ENCODE measurements at regions not wholly inside any gene's neighbourhood (a gene's known extent, or its start where the extent isn't known, plus 50 kb on each side); places are given as distances from the start of the nearest gene placed in this dataset.

GRCh38 chr1:59151387-59151761 is 145.5 kb upstream of the FGGY start:
- Histone ChIP-seq H3K36me3 (no peaks in the 10 kb centered on the region), H3K9me3 (no peaks in the 10 kb centered on the region), H3K4me1 (peaks cover 15% of the 10 kb centered on the region), H3K27me3 (no peaks in the 10 kb centered on the region), H3K4me3 (peak overlapping the region in 1 of 2 donors; percentile 31), H3K27ac (peak overlapping the region; percentile 79)
- intact Hi-C loops (cut with DNase I), result no loop called here
- DNase-seq (ENCODE audit: extremely low spot score in 2 of 2), result no peak
- peak in 1 of 2 donors; percentile 22 for TF ChIP-seq POLR2AphosphoS5 (IDR thresholded peaks at IDR 0.05; ENCODE audit: insufficient read depth in 1 of 2, low read depth in 1 of 2)
- TF ChIP-seq, protein P1, sequence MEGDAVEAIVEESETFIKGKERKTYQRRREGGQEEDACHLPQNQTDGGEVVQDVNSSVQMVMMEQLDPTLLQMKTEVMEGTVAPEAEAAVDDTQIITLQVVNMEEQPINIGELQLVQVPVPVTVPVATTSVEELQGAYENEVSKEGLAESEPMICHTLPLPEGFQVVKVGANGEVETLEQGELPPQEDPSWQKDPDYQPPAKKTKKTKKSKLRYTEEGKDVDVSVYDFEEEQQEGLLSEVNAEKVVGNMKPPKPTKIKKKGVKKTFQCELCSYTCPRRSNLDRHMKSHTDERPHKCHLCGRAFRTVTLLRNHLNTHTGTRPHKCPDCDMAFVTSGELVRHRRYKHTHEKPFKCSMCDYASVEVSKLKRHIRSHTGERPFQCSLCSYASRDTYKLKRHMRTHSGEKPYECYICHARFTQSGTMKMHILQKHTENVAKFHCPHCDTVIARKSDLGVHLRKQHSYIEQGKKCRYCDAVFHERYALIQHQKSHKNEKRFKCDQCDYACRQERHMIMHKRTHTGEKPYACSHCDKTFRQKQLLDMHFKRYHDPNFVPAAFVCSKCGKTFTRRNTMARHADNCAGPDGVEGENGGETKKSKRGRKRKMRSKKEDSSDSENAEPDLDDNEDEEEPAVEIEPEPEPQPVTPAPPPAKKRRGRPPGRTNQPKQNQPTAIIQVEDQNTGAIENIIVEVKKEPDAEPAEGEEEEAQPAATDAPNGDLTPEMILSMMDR (IDR thresholded peaks at IDR 0.05), result no peak

DNA sequence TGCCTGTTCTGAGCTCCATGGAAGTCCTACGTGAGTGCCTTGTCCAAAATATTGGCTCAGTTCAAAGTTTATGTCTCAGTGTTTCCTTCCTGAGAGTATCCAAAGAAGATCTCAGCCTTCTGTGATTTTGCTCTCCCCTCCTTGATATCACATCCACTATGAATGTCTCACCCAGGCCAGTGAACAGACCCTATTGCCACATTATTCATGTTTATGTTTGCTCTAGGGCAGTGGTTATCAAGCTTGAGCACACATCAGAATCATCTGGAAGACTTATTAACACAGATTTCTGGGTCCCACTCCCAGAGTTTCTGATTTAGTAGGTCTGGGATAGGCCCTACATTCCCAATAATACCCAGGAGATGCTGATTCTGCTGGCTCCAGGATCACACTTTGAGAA is 145.0 kb upstream of the FGGY start:
- no peak for DNase-seq (ENCODE audit: extremely low spot score in 2 of 2)
- Histone ChIP-seq H3K27ac (peak overlapping the region; percentile 79), H3K27me3 (no peaks in the 10 kb centered on the region), H3K4me1 (peaks cover 15% of the 10 kb centered on the region), H3K4me3 (no peak overlapping the region), H3K9me3 (no peaks in the 10 kb centered on the region), H3K36me3 (no peaks in the 10 kb centered on the region)
- intact Hi-C loops (cut with DNase I), result no loop called here
- no peak for TF ChIP-seq POLR2AphosphoS5 (IDR thresholded peaks at IDR 0.05; ENCODE audit: insufficient read depth in 1 of 2, low read depth in 1 of 2)
- TF ChIP-seq, protein P1 (IDR thresholded peaks at IDR 0.05), result no peak
- no peak for TF ChIP-seq POLR2A (IDR thresholded peaks at IDR 0.05)

GRCh38 chr1:59152511-59152910 is 144.4 kb upstream of the FGGY start:
- Histone ChIP-seq H3K36me3 (no peaks in the 10 kb centered on the region), H3K4me3 (no peak overlapping the region), H3K27ac (peak overlapping the region; percentile 79), H3K9me3 (no peaks in the 10 kb centered on the region), H3K4me1 (peaks cover 15% of the 10 kb centered on the region), H3K27me3 (no peaks in the 10 kb centered on the region)
- intact Hi-C loops (cut with DNase I), result no loop called here
- DNase-seq (ENCODE audit: extremely low spot score in 2 of 2), result no peak
- TF ChIP-seq, protein P1 (IDR thresholded peaks at IDR 0.05), result no peak
- no peak for TF ChIP-seq POLR2AphosphoS5 (IDR thresholded peaks at IDR 0.05; ENCODE audit: insufficient read depth in 1 of 2, low read depth in 1 of 2)
- TF ChIP-seq POLR2A (IDR thresholded peaks at IDR 0.05), result no peak

DNA sequence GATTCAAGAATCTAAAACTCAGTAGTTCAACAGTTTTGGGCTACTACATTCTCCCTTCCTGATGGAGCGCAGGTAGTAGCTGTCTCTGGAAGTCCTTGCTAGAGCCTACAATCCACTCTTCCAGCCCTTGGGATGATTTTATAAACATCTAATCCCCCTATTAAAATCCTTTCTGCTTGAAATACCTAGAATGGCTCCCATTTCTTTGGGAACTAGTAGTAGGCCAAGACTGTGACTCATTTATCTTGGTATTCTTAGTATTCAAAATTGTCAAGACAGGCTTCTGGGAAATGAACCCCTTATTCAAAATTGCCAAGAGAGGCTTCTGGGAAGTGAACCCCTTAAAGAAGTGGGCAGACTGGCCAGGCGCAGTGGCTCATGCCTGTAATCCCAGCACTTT is 142.5 kb upstream of the FGGY start:
- Histone ChIP-seq H3K27me3 (no peaks in the 10 kb centered on the region), H3K36me3 (no peaks in the 10 kb centered on the region), H3K4me3 (no peak overlapping the region), H3K9me3 (no peaks in the 10 kb centered on the region), H3K4me1 (peaks cover 15% of the 10 kb centered on the region), H3K27ac (no peak overlapping the region)
- intact Hi-C loops (cut with DNase I), result no loop called here
- no peak for DNase-seq (ENCODE audit: extremely low spot score in 2 of 2)
- TF ChIP-seq POLR2A (IDR thresholded peaks at IDR 0.05) (no peak), POLR2AphosphoS5 (IDR thresholded peaks at IDR 0.05; ENCODE audit: insufficient read depth in 1 of 2, low read depth in 1 of 2) (no peak)
- TF ChIP-seq, protein P1 (IDR thresholded peaks at IDR 0.05), result no peak

GRCh38 chr1:59155351-59155750 is 141.5 kb upstream of the FGGY start:
- no peak for TF ChIP-seq POLR2AphosphoS5 (IDR thresholded peaks at IDR 0.05; ENCODE audit: insufficient read depth in 1 of 2, low read depth in 1 of 2)
- TF ChIP-seq POLR2A (IDR thresholded peaks at IDR 0.05), result no peak
- TF ChIP-seq, protein P1 (IDR thresholded peaks at IDR 0.05), result no peak
- Histone ChIP-seq H3K9me3 (no peaks in the 10 kb centered on the region), H3K4me3 (no peak overlapping the region), H3K27ac (peak overlapping the region; percentile 9), H3K27me3 (no peaks in the 10 kb centered on the region), H3K36me3 (no peaks in the 10 kb centered on the region), H3K4me1 (peaks cover 15% of the 10 kb centered on the region)
- intact Hi-C loops (cut with DNase I), result no loop called here
- no peak for DNase-seq (ENCODE audit: extremely low spot score in 2 of 2)
